Naive thymus-derived CD8-positive, alpha-beta T cell (primary cell): ENCODE measurements at regions not wholly inside any gene's neighbourhood (a gene's known extent, or its start where the extent isn't known, plus 50 kb on each side); places are given as distances from the start of the nearest gene placed in this dataset.
"Not testable (repeated sequence)": the region's sequence is repeated elsewhere in the genome, so short reads cannot be mapped to it uniquely, and the experiment has no call there.

Experiments used
- ATAC-seq, 2 donors: fragments of 150-1000 bp; cut with Tn5 transposase in 1 of 2; sonication (Bioruptor Pico), chemical (Tn5 transposase) in 1 of 2; 1 replicate in 1 of 2; 2 replicates in 1 of 2; pipeline ENCODE4 v1.10.0; 2021; ENCODE audit warnings: mild to moderate bottlenecking in 2 of 2, moderate library complexity in 2 of 2
- POLR2A ChIA-PET: fragments of 350-600 bp; sonication (Branson Sonifier 250); formaldehyde crosslinking; loops from one replicate; lab custom pipeline; 2021; ENCODE audit warnings: antibody characterized with exemption; lab: Charles Lee
- DNase-seq, 10 donors: peaks; one replicate each; pipeline versions ENCODE4 v3.0.0 to v3.0.0-alpha.2; 2020 to 2022
- H3K27ac Mint-ChIP-seq, 10 donors: one replicate each; pipeline ENCODE4 v1.8.0; 2020 to 2022; ENCODE audit warnings: mild to moderate bottlenecking in 10 of 10, mixed read lengths in 10 of 10, moderate library complexity in 4 of 10, inconsistent platforms in 1 of 10
- H3K27me3 Mint-ChIP-seq, 5 donors: one replicate each; pipeline ENCODE4 v1.8.0; 2021 to 2022; ENCODE audit warnings: mixed read lengths in 5 of 5
- H3K36me3 Mint-ChIP-seq, 3 donors: one replicate each; pipeline ENCODE4 v1.8.0; 2020 to 2022; ENCODE audit warnings: mixed read lengths in 3 of 3, mild to moderate bottlenecking in 2 of 3, inconsistent platforms in 1 of 3
- H3K4me1 Mint-ChIP-seq, 4 donors: one replicate each; pipeline ENCODE4 v1.8.0; 2021 to 2022; ENCODE audit warnings: mixed read lengths in 4 of 4
- H3K4me3 Mint-ChIP-seq, 10 donors: one replicate each; pipeline ENCODE4 v1.8.0; 2020 to 2022; ENCODE audit warnings: mild to moderate bottlenecking in 10 of 10, mixed read lengths in 10 of 10, moderate library complexity in 6 of 10, inconsistent platforms in 1 of 10
- H3K9me3 Mint-ChIP-seq, 9 donors: one replicate each; pipeline ENCODE4 v1.8.0; 2020 to 2022; ENCODE audit warnings: mixed read lengths in 9 of 9, mild to moderate bottlenecking in 3 of 9, inconsistent platforms in 1 of 9, moderate library complexity in 1 of 9

DNA sequence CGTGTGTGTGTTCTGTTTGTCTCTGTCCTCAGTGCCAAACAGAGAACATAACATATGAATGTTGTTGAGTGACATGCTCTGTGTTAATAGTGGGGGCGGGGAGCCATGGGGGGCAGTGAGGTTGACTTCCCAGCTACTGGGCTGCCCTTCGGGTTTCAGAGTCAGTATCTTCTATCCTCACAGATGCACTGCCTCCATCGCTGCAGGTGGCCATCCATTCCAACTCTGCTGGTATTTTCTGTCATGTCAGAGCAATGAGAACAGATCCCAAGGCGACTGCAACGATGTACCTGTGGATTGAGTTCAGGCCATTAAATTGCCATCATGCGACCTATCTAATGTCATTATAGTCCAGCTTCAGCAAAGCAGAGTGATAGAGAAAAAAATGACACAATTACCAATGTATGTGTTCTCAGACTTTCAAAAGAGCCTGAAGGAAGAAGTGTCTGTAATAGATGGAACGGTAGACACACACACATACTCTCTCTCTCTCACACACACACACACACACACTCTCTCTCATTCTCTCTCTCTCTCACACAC is 418.5 kb downstream of the RWDD3 start:
- ATAC-seq = no peak
- Mint-ChIP-seq H3K27me3 (no peaks in the 10 kb centered on the region), H3K27ac (no peak overlapping the region), H3K9me3 (peaks cover 0 to 18% (median 0%) of the 10 kb centered on the region in 9 donors), H3K4me1 (no peaks in the 10 kb centered on the region), H3K4me3 (no peak overlapping the region), H3K36me3 (no peaks in the 10 kb centered on the region)
- POLR2A ChIA-PET = no interaction called here
- no peak for DNase-seq

DNA sequence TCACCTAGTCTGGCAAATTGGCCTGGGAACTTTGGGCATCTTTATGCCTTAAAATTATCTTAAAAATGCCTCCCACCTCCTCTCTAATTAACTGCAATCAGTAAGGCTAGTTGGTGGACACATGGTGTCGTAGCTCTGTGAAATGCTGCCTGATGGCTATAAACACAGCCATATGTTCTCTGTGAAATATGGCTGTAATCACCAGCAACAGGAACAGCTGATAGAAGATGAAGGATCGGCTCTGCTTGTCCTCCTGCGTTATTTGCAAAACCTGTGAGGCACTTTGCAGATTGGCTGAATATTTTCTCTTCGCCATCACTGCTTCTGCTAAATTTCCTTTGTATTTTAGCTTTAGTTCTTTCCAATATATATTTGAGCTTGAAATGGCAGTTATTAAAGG is 419.6 kb downstream of the RWDD3 start:
- Mint-ChIP-seq H3K27ac (no peak overlapping the region), H3K9me3 (peaks cover 0 to 24% (median 0%) of the 10 kb centered on the region in 9 donors), H3K36me3 (no peaks in the 10 kb centered on the region), H3K4me3 (no peak overlapping the region), H3K4me1 (no peaks in the 10 kb centered on the region), H3K27me3 (no peaks in the 10 kb centered on the region)
- POLR2A ChIA-PET = no interaction called here
- DNase-seq (no peak), ATAC-seq (no peak)

DNA sequence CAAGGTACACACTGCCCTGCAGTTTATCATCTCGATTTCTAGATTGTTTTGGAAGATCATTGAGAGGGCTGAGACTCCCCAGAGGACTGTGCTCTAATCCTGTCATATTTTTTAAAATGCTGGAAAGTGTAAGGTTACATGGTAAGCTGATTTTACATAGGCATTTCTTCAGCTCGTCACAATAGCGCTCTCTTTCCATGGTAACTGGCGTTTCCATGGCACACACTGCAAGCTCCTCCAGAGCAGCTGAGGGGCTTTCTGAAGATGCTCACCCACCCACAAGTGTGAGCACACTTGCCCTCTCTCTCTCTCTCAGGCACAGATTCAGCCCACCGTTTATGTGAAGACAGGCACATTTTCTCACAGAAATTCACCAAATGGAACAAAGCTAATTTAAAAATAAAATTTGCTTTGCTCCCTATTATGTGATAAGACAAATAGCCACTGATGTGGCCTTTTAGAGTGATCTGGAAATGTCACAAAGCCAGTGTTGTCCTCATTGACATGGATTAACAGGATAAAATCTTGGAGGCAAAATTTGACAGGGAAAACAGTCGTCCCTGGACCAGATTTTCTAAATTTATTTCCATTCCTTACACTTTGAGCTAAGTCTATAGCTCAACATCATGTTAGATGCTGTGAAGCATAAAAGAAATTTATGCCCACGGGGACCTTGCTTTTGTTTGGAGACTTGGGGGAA is 421.5 kb downstream of the RWDD3 start:
- Mint-ChIP-seq H3K4me1 (no peaks in the 10 kb centered on the region), H3K9me3 (peaks cover 0 to 24% (median 0%) of the 10 kb centered on the region in 9 donors), H3K27me3 (no peaks in the 10 kb centered on the region), H3K27ac (no peak overlapping the region), H3K4me3 (no peak overlapping the region), H3K36me3 (no peaks in the 10 kb centered on the region)
- DNase-seq (no peak), ATAC-seq (no peak)
- POLR2A ChIA-PET = no interaction called here

DNA sequence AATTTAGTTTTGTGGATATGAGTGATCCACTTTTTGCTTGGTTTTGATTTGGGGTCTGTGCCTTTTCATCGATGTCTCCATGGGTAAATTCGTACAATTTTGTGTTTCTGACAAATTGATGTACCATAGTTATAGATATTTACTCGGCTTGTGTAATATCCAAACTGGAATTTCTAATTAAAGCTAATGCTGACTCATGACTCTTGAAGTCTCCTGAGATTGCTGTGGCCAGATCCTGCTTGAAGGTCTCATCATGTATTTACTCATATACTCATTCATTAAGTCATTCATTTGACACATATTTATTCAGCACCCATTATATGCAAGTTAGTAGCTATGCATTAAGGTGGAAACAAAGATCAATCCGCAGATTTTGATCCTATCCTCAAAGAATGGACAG is 423.2 kb downstream of the RWDD3 start:
- H3K4me1 Mint-ChIP-seq = no peaks in the 10 kb centered on the region
- DNase-seq = no peak
- no peak overlapping the region for H3K27ac Mint-ChIP-seq
- peaks cover 0 to 21% (median 0%) of the 10 kb centered on the region in 9 donors for H3K9me3 Mint-ChIP-seq
- H3K4me3 Mint-ChIP-seq = no peak overlapping the region
- no peak for ATAC-seq
- POLR2A ChIA-PET = no interaction called here
- no peaks in the 10 kb centered on the region for H3K27me3 Mint-ChIP-seq
- H3K36me3 Mint-ChIP-seq = no peaks in the 10 kb centered on the region

DNA sequence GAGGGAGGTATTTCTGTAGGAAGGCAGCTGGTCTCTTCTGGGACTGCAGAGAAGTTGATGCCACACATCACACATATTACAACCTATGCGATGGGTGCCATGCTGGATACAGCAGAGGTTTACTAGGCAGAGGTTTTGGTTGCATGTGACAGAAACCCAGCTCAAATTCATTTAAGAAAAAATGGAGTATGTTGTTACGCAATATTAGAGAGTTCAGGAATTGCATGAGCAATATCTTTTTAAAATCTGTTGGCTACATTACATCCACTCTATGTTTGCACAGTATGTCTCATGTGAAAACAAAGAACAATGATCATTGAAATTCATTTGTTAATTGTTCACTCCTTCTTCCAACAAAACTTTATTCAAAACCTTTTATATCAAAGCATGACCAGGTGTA is 425.2 kb downstream of the RWDD3 start:
- Mint-ChIP-seq H3K4me1 (no peaks in the 10 kb centered on the region), H3K4me3 (no peak overlapping the region), H3K36me3 (no peaks in the 10 kb centered on the region), H3K9me3 (peaks cover 0 to 26% (median 4%) of the 10 kb centered on the region in 9 donors), H3K27me3 (no peaks in the 10 kb centered on the region), H3K27ac (no peak overlapping the region)
- no peak for ATAC-seq
- no peak for DNase-seq
- POLR2A ChIA-PET = no interaction called here

DNA sequence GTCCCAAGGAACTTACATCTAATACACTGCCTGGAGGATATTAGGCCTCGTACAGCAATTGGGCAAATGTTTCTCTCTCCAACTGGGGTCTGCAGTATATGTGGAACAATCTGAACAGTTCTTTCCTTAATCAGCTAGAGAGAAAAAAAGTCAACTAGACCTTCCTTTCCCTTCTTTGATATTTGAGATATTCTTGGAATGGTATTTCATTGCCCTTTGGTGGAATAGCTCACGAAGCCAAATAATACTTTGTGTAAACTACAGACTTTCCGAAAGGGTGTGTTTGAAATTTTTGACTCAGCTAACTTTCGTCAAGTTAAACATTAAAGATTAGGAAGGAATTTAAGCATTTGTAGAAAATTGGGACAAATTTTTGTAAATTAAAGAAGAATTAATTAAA is 425.6 kb downstream of the RWDD3 start:
- H3K4me3 Mint-ChIP-seq = no peak overlapping the region
- no peaks in the 10 kb centered on the region for H3K36me3 Mint-ChIP-seq
- no peak overlapping the region for H3K27ac Mint-ChIP-seq
- H3K4me1 Mint-ChIP-seq = no peaks in the 10 kb centered on the region
- H3K27me3 Mint-ChIP-seq = no peaks in the 10 kb centered on the region
- peaks cover 0 to 28% (median 4%) of the 10 kb centered on the region in 9 donors for H3K9me3 Mint-ChIP-seq
- DNase-seq (no peak), ATAC-seq (no peak)
- POLR2A ChIA-PET = no interaction called here

DNA sequence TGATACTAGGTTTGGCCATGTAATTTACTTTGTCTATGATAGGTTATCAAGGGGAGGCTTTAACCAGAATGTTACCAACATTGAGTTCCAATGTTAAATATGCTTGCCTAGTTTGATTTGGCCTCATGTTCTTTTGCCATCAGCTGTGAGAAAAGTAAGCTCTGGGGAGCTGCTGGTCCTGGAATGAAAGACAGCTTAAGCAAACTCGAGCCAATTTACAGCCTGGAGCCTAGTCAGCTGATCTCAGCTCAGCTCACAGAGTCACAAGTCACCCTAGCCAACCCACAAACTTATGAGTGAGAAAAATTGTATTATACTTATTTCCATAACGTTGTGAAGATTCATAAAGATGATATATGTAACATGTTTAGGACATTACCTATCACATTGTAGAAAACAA is 426.7 kb downstream of the RWDD3 start:
- Mint-ChIP-seq H3K4me1 (no peaks in the 10 kb centered on the region), H3K4me3 (no peak overlapping the region), H3K27ac (no peak overlapping the region), H3K36me3 (no peaks in the 10 kb centered on the region), H3K27me3 (no peaks in the 10 kb centered on the region), H3K9me3 (peaks cover 0 to 30% (median 4%) of the 10 kb centered on the region in 9 donors)
- DNase-seq (no peak), ATAC-seq (no peak)
- POLR2A ChIA-PET = no interaction called here

DNA sequence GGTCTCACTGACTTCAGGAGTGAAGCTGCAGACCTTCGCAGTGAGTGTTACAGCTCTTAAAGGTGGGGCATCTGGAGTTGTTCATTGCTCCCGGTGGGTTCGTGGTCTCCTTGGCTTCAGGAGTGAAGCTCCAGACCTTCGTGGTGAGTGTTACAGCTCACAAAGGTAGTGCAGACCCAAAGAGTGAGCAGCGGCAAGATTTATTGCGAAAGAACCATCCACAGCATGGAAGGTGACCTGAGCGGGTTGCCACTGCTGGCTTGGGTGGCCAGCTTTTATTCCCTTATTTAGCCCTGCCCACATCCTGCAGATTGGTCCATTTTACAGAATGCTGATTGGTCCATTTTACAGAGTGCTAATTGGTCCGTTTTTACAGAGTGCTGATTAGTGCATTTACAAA is 429.5 kb downstream of the RWDD3 start:
- POLR2A ChIA-PET, H3K4me3 Mint-ChIP-seq: not testable (repeated sequence)

GRCh38 chr1:95668165-95668564 is 434.2 kb downstream of the RWDD3 start:
- Mint-ChIP-seq H3K36me3 (no peaks in the 10 kb centered on the region), H3K4me3 (no peak overlapping the region), H3K27me3 (no peaks in the 10 kb centered on the region), H3K9me3 (peaks cover 0 to 15% (median 2%) of the 10 kb centered on the region in 9 donors), H3K27ac (no peak overlapping the region), H3K4me1 (no peaks in the 10 kb centered on the region)
- POLR2A ChIA-PET = no interaction called here
- no peak for DNase-seq
- no peak for ATAC-seq

More for the DNA sequence above, 429.5 kb downstream of the RWDD3 start:
- H3K9me3 Mint-ChIP-seq = peaks cover 0 to 20% (median 5%) of the 10 kb centered on the region in 9 donors
- not testable (repeated sequence) for H3K4me1 Mint-ChIP-seq, DNase-seq, H3K27ac Mint-ChIP-seq, H3K27me3 Mint-ChIP-seq, ATAC-seq, H3K36me3 Mint-ChIP-seq

- H3K36me3 Mint-ChIP-seq, POLR2A ChIA-PET, H3K27me3 Mint-ChIP-seq, H3K27ac Mint-ChIP-seq, H3K4me3 Mint-ChIP-seq, DNase-seq, ATAC-seq, H3K4me1 Mint-ChIP-seq: not testable (repeated sequence)
- H3K9me3 Mint-ChIP-seq = peaks cover 0 to 18% (median 3%) of the 10 kb centered on the region in 9 donors
Observed at GRCh38 chr1:95669638-95670037, 435.6 kb downstream of the RWDD3 start.

DNA sequence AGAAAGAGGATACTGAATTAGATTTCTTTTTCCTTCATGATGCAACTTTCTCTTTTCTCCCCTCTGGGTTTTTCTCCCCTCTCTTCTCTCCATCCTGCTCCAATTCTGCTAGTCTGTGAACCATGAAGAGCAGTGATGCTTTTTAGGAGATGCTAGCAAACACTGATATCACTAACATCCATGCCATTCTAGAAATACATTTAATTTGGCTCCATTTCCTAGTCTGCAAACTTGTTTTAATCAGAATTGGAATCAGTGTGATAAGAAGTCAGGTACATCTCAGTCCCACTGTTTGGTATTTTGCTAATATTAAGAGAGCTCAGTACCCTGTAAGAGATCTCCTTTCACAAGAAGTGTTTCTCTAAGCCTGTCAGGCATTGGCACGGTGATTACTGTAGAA is 437.1 kb downstream of the RWDD3 start:
- POLR2A ChIA-PET = no interaction called here
- no peak overlapping the region for H3K4me3 Mint-ChIP-seq
- H3K27me3 Mint-ChIP-seq = no peaks in the 10 kb centered on the region
- no peak for ATAC-seq
- H3K27ac Mint-ChIP-seq = no peak overlapping the region
- H3K36me3 Mint-ChIP-seq = no peaks in the 10 kb centered on the region
- H3K4me1 Mint-ChIP-seq = no peaks in the 10 kb centered on the region
- DNase-seq = no peak
- H3K9me3 Mint-ChIP-seq = peaks cover 0 to 18% (median 2%) of the 10 kb centered on the region in 9 donors

DNA sequence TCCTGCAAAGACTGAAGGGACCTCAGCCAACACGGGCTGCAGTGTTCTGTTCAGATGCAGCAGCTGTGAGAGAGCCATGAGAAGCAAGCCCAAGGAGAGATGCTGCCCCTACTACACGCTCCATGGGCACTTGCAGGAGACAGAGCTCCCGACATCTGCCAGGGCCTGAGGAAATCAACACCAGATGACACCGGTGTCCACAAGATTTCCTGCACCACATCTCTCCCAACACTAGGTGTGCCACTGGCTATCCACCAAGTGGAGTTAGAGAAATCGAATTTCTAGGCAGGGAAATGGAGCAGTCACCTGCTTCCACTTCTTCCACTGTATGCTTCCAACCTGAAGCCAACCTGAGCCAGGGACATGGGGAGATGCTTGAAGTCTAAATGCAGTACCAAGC is 445.3 kb downstream of the RWDD3 start:
- POLR2A ChIA-PET = no interaction called here
- H3K4me1 Mint-ChIP-seq = no peaks in the 10 kb centered on the region

DNA sequence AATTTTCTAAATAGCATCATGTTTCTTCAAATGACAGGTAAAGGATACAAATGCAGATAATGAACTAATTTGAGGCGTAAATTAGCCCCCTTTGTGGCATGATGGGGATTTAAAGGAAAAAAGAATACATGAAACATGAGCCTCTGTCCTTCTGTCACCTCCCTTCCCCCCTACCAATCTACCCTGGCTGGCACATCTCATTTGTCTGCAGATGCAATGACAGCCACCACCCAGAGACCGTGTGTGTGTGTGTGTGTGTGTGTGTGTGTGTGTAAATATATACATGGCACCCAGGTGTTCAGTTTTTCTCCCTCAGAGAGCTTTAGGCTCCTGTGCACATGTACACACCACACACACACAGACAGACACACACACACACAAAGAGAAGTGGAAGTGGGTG is 451.1 kb downstream of the RWDD3 start:
- H3K4me3 Mint-ChIP-seq = no peak overlapping the region
- ATAC-seq = no peak
- POLR2A ChIA-PET = interaction anchor here (0.6 kb wide), 1 partner anchor 10 kb away, joined by 3 read pairs; no protein-coding TSS in a partner anchor
- DNase-seq = no peak
- peaks cover 0 to 7% (median 0%) of the 10 kb centered on the region in 9 donors for H3K9me3 Mint-ChIP-seq
- peaks cover 0 to 2% (median 0%) of the 10 kb centered on the region in 3 donors for H3K36me3 Mint-ChIP-seq
- no peaks in the 10 kb centered on the region for H3K4me1 Mint-ChIP-seq
- no peak overlapping the region for H3K27ac Mint-ChIP-seq
- H3K27me3 Mint-ChIP-seq = peaks cover 0 to 1% (median 0%) of the 10 kb centered on the region in 5 donors

More for the DNA sequence above, 445.3 kb downstream of the RWDD3 start:
- Mint-ChIP-seq H3K4me3 (no peak overlapping the region), H3K9me3 (peaks cover 0 to 16% (median 0%) of the 10 kb centered on the region in 9 donors), H3K27ac (no peak overlapping the region), H3K27me3 (no peaks in the 10 kb centered on the region), H3K36me3 (no peaks in the 10 kb centered on the region)
- ATAC-seq (no peak), DNase-seq (no peak)
